Stimulated activated CD4-positive, alpha-beta T cell treated with anti-CD3 and anti-CD28 coated beads, Interleukin-1b, Interleukin-23, amount 100 ng/mL, for 1 hour (primary cell): ENCODE measurements at regions not wholly inside any gene's neighbourhood (a gene's known extent, or its start where the extent isn't known, plus 50 kb on each side); places are given as distances from the start of the nearest gene placed in this dataset.
"Not testable (repeated sequence)": the region's sequence is repeated elsewhere in the genome, so short reads cannot be mapped to it uniquely, and the experiment has no call there.

Experiments
- DNase-seq, 2 donors: peaks; one replicate each; pipeline ENCODE4 v3.0.0-alpha.2; 2020; ENCODE audit warnings: low read depth in 2 of 2

DNA sequence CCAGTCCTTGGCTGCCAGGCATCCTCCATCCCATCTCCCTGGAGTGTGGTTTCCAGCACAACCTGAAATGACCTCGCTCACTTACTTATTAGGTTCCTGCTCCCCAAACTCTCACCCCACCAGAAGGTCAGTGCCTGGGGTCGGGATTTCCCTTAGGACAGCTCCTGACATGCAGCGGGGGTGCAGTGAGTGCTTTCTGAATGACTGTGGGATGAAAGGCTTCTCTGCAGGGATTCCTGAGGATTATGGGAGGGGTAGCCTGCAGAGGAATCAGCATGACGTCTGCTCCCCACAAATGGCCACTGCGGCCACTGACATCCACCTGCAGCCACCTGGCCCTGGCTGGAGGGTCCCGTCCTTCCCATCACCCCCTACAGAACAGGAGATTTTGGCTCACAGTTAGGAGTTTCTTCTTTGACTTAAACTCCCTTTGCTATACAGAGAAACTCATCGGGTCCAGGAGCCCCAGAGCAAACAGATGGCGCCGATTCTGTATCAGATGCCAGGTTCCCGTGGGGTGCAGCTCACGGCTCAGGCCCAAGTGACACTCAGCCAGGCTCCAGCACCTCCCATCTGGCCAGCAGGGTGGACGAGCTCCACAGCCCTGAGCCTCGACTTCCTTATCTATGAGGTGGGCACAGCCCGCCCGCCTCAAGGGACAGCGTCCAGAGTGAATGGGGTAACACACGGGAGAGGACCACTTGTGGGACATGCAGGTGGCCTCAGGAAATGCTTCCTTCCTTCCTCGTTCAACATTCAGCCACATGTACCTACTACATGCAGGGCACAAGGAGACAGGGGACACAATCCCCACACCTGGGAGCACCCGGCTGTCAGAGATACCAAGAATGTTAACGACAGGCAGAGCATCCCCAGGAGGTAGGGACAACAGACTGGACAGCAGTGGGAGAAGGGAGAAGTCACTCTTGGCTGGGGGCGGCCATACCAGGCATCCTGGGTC lies 69.8 kb downstream of the RMI2 start:
- DNase-seq, result no peak

- no peak for DNase-seq
Measured at GRCh38 chr16:11416228-11417001, 71.2 kb downstream of the RMI2 start.

- no peak for DNase-seq
Measured at GRCh38 chr16:11417487-11417886, 72.2 kb downstream of the RMI2 start.

- no peak for DNase-seq
Measured at GRCh38 chr16:11418506-11418905, 73.2 kb downstream of the RMI2 start.

- DNase-seq, result not testable (repeated sequence)
Measured at GRCh38 chr16:11420067-11420466, 74.8 kb downstream of the RMI2 start.

- no peak for DNase-seq
Measured at GRCh38 chr16:11420895-11421294, 75.6 kb downstream of the RMI2 start.

- no peak for DNase-seq
Measured at GRCh38 chr16:11422381-11423314, 77.4 kb downstream of the RMI2 start.

- no peak for DNase-seq
Measured at GRCh38 chr16:11423315-11424117, 78.3 kb downstream of the RMI2 start.

DNA sequence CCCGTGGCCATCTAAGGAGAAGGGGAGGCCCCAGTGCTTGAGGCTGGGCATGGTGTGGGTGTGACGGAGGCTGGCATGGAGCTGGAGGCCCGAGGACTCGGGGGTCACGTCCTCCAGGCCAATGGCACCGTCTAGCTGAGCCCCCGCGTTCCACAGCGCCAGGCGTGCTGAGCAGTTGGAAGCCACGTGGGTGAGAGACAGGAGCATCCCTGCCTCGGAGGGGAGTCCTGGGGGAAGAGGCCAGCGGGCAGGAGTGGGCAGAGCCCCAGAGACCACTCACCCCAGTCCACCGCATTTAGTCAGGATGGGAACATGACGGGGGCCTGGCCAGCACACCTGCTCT lies 78.8 kb downstream of the RMI2 start:
- no peak for DNase-seq

DNA sequence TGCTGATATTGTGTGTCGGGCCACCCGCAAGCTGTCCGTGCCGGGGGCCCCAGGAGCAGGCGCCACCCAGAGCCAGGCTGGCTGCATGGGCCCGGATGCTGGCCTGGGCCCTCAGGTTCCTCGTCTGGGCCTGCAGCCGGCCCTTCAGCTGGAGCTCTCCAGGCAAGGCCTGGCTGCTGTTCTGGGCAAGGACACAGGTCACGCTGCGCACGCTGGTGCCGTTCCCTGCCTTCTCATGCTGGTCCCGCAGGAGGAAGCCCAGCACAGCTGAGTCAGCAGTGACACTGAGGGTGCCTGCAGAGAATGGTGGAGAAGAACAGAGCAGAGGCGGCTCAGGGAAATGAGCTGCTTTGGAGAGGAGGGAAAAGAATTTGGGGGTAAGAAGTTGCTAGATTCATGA lies 79.9 kb downstream of the RMI2 start:
- DNase-seq, result no peak

DNA sequence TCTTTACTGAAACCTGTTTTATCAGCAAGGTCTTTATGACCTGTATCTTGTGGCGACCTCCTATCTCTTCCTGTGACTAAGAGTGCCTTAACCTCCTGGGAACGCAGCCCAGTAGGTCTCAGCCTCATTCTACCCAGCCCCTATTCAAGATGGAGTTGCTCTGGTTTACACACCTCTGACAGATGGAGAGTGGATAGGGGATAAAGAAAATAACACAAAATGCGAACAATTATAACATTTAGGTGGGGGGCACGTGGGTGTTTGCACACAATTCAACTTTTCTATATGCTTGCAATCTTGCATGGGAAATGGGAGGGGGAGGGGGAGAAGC lies 83.3 kb downstream of the RMI2 start:
- DNase-seq, result no peak

GRCh38 chr16:11429123-11429522 lies 83.9 kb downstream of the RMI2 start:
- DNase-seq, result no peak

- no peak for DNase-seq
Measured at GRCh38 chr16:11429823-11430222, 84.6 kb downstream of the RMI2 start.

- no peak for DNase-seq
Measured at GRCh38 chr16:11430601-11431317, 85.5 kb downstream of the RMI2 start.

DNA sequence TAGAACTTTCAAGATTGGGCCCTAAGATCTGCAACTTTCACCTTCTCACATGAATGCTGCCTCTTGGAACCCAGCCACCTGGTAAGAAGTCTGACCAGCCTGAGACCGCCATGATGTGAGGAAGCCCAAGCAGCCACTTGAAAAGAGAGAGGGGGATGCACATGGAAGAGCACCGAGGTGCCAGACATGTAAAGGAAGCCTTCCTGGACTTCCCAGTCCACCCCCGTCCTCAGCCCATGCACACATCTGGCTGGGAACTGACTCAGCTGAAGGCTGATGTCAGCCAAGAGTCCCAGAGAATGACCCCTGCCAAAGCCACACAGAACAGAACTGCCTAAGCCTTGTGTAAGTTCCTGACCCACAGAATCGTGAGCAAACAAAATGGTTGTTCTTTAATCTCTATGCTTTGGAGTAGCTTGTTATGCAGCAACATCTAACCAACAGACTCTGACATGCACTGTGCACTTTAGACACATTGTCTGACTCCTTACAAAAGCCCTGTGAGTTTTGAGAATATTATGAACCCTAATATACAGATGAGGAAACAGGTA lies 86.7 kb downstream of the RMI2 start:
- no peak for DNase-seq

GRCh38 chr16:11432856-11433395 lies 87.7 kb downstream of the RMI2 start:
- DNase-seq, result no peak

- DNase-seq, result no peak
Measured at GRCh38 chr16:11435576-11435975, 90.3 kb downstream of the RMI2 start.

GRCh38 chr16:11437069-11437468 lies 91.8 kb downstream of the RMI2 start:
- no peak for DNase-seq

DNA sequence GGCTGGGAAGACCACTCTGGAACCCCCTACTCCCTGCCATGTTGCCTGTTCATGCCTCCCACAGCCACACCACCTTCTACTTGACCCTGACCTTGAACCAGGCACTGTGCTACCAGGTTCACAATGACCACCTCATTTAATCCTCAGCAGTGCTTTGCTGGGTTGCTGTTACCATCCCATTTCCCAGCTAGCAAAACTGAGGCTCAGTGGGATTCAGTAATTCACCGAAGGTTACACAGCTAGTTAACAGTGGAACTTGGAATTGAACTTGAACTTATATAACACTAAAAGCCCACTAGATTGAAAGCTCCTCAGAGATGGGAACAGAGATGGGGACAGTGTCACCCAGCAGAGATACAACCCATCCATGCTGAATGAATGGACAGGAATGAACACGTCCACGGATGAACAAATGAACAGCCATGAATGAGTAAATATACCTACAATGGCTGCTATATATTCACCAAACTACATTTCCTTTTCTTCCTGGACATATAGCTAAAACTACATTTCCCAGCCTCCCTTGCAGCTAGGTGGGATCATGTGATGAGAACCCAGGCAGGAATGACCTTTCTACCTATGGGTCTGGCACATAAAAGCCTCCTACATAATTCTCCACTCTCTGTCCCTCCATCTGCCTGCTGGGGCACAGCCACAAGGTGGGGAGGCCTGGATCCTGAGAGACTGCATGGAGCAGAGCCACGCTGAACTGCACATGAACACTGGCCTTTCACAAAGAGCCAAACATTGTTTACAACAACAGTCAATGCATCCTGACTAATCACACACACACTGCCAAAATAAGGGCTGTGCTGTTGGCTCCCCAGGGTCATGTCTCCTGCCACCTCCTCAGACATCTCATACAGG lies 94.8 kb downstream of the RMI2 start:
- DNase-seq, result no peak
